H1 (cell line): ENCODE measurements at regions not wholly inside any gene's neighbourhood (a gene's known extent, or its start where the extent isn't known, plus 50 kb on each side); places are given as distances from the start of the nearest gene placed in this dataset.

ENCODE experiments used
- CTCF ChIA-PET: fragments of 300-600 bp; sonication (Branson Sonifier 250); formaldehyde crosslinking; loops from one replicate; lab custom pipeline; 2021; ENCODE audit not compliant: partially characterized antibody; lab: Charles Lee
- POLR2A ChIA-PET: fragments of 300-600 bp; sonication (Branson Sonifier 250); formaldehyde crosslinking; loops from one replicate; lab custom pipeline; 2021; ENCODE audit warnings: inconsistent platforms; ENCODE audit not compliant: partially characterized antibody; lab: Charles Lee
- DNase-seq, 2 experiments: peaks; one replicate each; pipeline versions ENCODE4 v3.0.0 to v3.0.0-alpha.2; 2010 to 2022; ENCODE audit warnings: low spot score in 2 of 2, low read depth in 1 of 2, mixed read lengths in 1 of 2
- FAIRE-seq: peaks from 2 replicates; lab custom pipeline; 2011; peaks lifted over from hg19 to GRCh38; lab: Jason Lieb, UNC
- H2AFZ ChIP-seq: 2 replicates; pipeline ENCODE4 v1.8.1; 2012; ENCODE audit warnings: low read length, inconsistent platforms
- H2AK5ac ChIP-seq: 2 replicates; pipeline ENCODE4 v1.6.1; 2013; ENCODE audit warnings: low read depth, low read length
- H2BK120ac ChIP-seq: replicated peaks from 2 replicates; pipeline ENCODE3; 2013; ENCODE audit warnings: low read depth, low read length, inconsistent platforms
- H2BK12ac ChIP-seq: 2 replicates; pipeline ENCODE4 v1.6.1; 2013; ENCODE audit warnings: low read depth, low read length
- H2BK15ac ChIP-seq: 2 replicates; pipeline ENCODE4 v1.6.1; 2013; ENCODE audit warnings: low read length
- H2BK20ac ChIP-seq: 2 replicates; pipeline ENCODE4 v1.6.1; 2013; ENCODE audit warnings: low read length
- H2BK5ac ChIP-seq: 2 replicates; pipeline ENCODE4 v1.6.1; 2013; ENCODE audit warnings: low read depth, low read length
- H3K14ac ChIP-seq: 2 replicates; pipeline ENCODE4 v1.6.1; 2013; ENCODE audit warnings: inconsistent platforms; ENCODE audit not compliant: insufficient read length
- H3K18ac ChIP-seq: 2 replicates; pipeline ENCODE4 v1.6.1; 2013; ENCODE audit warnings: low read length; ENCODE audit errors: extremely low read depth
- H3K23ac ChIP-seq: 2 replicates; pipeline ENCODE4 v1.6.1; 2013; ENCODE audit warnings: inconsistent platforms; ENCODE audit not compliant: insufficient read length
- H3K23me2 ChIP-seq: 2 replicates; pipeline ENCODE4 v1.6.1; 2013; ENCODE audit warnings: low read depth, low read length
- H3K27ac ChIP-seq: 2 replicates; pipeline ENCODE4 v1.6.1; 2011; ENCODE audit warnings: low read depth, low read length, inconsistent platforms
- H3K27me3 ChIP-seq, 4 experiments: replicated peaks in 1 of 4; 1 replicate in 1 of 4; 2 replicates in 3 of 4; pipeline versions ENCODE4 v1.6.1 to v1.8.1; 2011 to 2013; ENCODE audit warnings: low read length in 3 of 4, mild to moderate bottlenecking in 3 of 4, inconsistent platforms in 2 of 4, mixed read lengths in 2 of 4, moderate library complexity in 1 of 4; ENCODE audit not compliant: control insufficient read depth in 3 of 4, insufficient read depth in 3 of 4; ENCODE audit errors: extremely low read depth in 1 of 4
- H3K36me3 ChIP-seq, 4 experiments: 2 replicates each; pipeline versions ENCODE4 v1.6.1 to v1.8.1; 2011 to 2013; ENCODE audit warnings: mild to moderate bottlenecking in 4 of 4, low read length in 3 of 4, moderate library complexity in 2 of 4, control low read depth in 1 of 4, inconsistent platforms in 1 of 4; ENCODE audit not compliant: insufficient read depth in 4 of 4, control insufficient read depth in 2 of 4
- H3K4ac ChIP-seq: replicated peaks from 2 replicates; pipeline ENCODE3; 2013; ENCODE audit warnings: low read length, low read depth, mixed read lengths, inconsistent platforms; ENCODE audit not compliant: insufficient read length
- H3K4me1 ChIP-seq, 4 experiments: replicated peaks in 1 of 4; 1 replicate in 1 of 4; 2 replicates in 3 of 4; pipeline versions ENCODE4 v1.6.1 to v1.8.1; 2011 to 2013; ENCODE audit warnings: low read length in 3 of 4, inconsistent platforms in 2 of 4, mixed read lengths in 1 of 4; ENCODE audit not compliant: insufficient read depth in 4 of 4, control insufficient read depth in 3 of 4
- H3K4me2 ChIP-seq, 2 experiments: 2 replicates each; pipeline versions ENCODE4 v1.6.1 to v1.8.1; 2011 to 2013; ENCODE audit warnings: low read depth in 2 of 2, low read length in 2 of 2, control low read depth in 1 of 2, inconsistent platforms in 1 of 2, mild to moderate bottlenecking in 1 of 2; ENCODE audit not compliant: insufficient read depth in 1 of 2
- H3K4me3 ChIP-seq, 4 experiments: fragments of 200-600, 300-600 bp in 1 of 4; sonication (generic), shearing (Covaris generic), sonication (Bioruptor Twin) in 1 of 4; 2 replicates each; pipeline versions ENCODE4 v1.5.1 to v1.8.1; 2011 to 2016; ENCODE audit warnings: low read length in 4 of 4, low read depth in 3 of 4, control low read depth in 2 of 4, inconsistent platforms in 2 of 4, mild to moderate bottlenecking in 2 of 4, mixed read lengths in 1 of 4, moderate library complexity in 1 of 4; ENCODE audit not compliant: insufficient read depth in 2 of 4; ENCODE audit errors: extremely low read depth in 1 of 4
- H3K56ac ChIP-seq: replicated peaks from 2 replicates; pipeline ENCODE3; 2013; ENCODE audit warnings: low read depth, mild to moderate bottlenecking, mixed read lengths, low read length, inconsistent platforms; ENCODE audit not compliant: insufficient read length
- H3K79me1 ChIP-seq: 2 replicates; pipeline ENCODE4 v1.6.1; 2013; ENCODE audit warnings: low read depth, low read length, control low read depth
- H3K79me2 ChIP-seq, 2 experiments: 2 replicates each; pipeline versions ENCODE4 v1.6.1 to v1.8.1; 2012 to 2013; ENCODE audit warnings: low read length in 2 of 2, mild to moderate bottlenecking in 2 of 2, inconsistent platforms in 1 of 2; ENCODE audit not compliant: insufficient read depth in 2 of 2, control insufficient read depth in 1 of 2
- H3K9ac ChIP-seq, 4 experiments: replicated peaks in 1 of 4; 1 replicate in 1 of 4; 2 replicates in 3 of 4; pipeline versions ENCODE4 v1.6.1 to v1.8.1; 2011 to 2013; ENCODE audit warnings: low read depth in 3 of 4, low read length in 3 of 4, control low read depth in 2 of 4, mild to moderate bottlenecking in 2 of 4, moderate library complexity in 2 of 4, inconsistent platforms in 1 of 4; ENCODE audit errors: extremely low read depth in 1 of 4
- H3K9me3 ChIP-seq, 2 experiments: 2 replicates each; pipeline versions ENCODE4 v1.6.1 to v1.8.1; 2012 to 2013; ENCODE audit warnings: mild to moderate bottlenecking in 2 of 2, moderate library complexity in 2 of 2, control low read depth in 1 of 2, inconsistent platforms in 1 of 2, low read depth in 1 of 2, low read length in 1 of 2, mixed read lengths in 1 of 2; ENCODE audit not compliant: insufficient read depth in 2 of 2
- H4K20me1 ChIP-seq, 2 experiments: replicated peaks in 1 of 2; 2 replicates each; pipeline versions ENCODE3 to v1.8.1; 2011 to 2013; ENCODE audit warnings: inconsistent platforms in 2 of 2, low read length in 2 of 2, mild to moderate bottlenecking in 1 of 2; ENCODE audit not compliant: insufficient read depth in 2 of 2, control insufficient read depth in 1 of 2
- H4K5ac ChIP-seq: 2 replicates; pipeline ENCODE4 v1.6.1; 2013; ENCODE audit warnings: low read length, low read depth, mixed read lengths, inconsistent platforms; ENCODE audit not compliant: insufficient read length
- H4K8ac ChIP-seq: 2 replicates; pipeline ENCODE4 v1.8.0; 2013; ENCODE audit warnings: mild to moderate bottlenecking, moderate library complexity, low read length, inconsistent platforms; ENCODE audit not compliant: insufficient read depth; ENCODE audit errors: extremely low read depth
- H4K91ac ChIP-seq: replicated peaks from 2 replicates; pipeline ENCODE3; 2013; ENCODE audit warnings: low read length, mixed read lengths, inconsistent platforms; ENCODE audit not compliant: insufficient read length
- CBX5 ChIP-seq: fragments of 300-800, 300-1000 bp; sonication (generic); IDR thresholded peaks from 2 replicates; pipeline ENCODE4 v1.7.1; 2016; ENCODE audit warnings: antibody characterized with exemption, low read length, low read depth
- CREB1 ChIP-seq: IDR thresholded peaks from 2 replicates; pipeline ENCODE4 v1.6.1; 2012; ENCODE audit warnings: inconsistent platforms
- CTBP2 ChIP-seq: IDR thresholded peaks from 2 replicates; pipeline ENCODE4 v1.7.0; 2011; ENCODE audit warnings: borderline replicate concordance, mild to moderate bottlenecking, moderate library complexity, mixed read lengths, low read length; ENCODE audit not compliant: insufficient read depth, insufficient read length
- EZH2 ChIP-seq: fragments of 200-600 bp; sonication (generic); IDR thresholded peaks from 2 replicates; pipeline ENCODE4 v1.7.1; 2012; ENCODE audit warnings: low read depth, mild to moderate bottlenecking, moderate library complexity, low read length, inconsistent platforms; ENCODE audit not compliant: severe bottlenecking
- JUN ChIP-seq: IDR thresholded peaks from 2 replicates; pipeline ENCODE4 v1.6.1; 2011; ENCODE audit warnings: low read depth, mild to moderate bottlenecking, improper control_type of control experiment, low read length
- KDM1A ChIP-seq: fragments of 200-600, 300-600 bp; sonication (generic); IDR thresholded peaks from 2 replicates; pipeline ENCODE4 v1.7.1; 2016; ENCODE audit warnings: mild to moderate bottlenecking, low read length, borderline replicate concordance
- POLR2AphosphoS5 ChIP-seq: IDR thresholded peaks from 2 replicates; pipeline ENCODE4 v1.6.1; 2011; ENCODE audit warnings: low read depth, low read length
- POU5F1 ChIP-seq: IDR thresholded peaks from 2 replicates; pipeline ENCODE4 v1.6.1; 2011; ENCODE audit warnings: low read depth, mild to moderate bottlenecking, low read length, moderate library complexity
- RBBP5 ChIP-seq: IDR thresholded peaks from 2 replicates; pipeline ENCODE4 v1.7.1; 2012; ENCODE audit warnings: low read depth, mild to moderate bottlenecking, inconsistent platforms, low read length, moderate library complexity, borderline replicate concordance
- RFX5 ChIP-seq: IDR thresholded peaks from 2 replicates; pipeline ENCODE4 v1.6.1; 2011; ENCODE audit warnings: low read depth, low read length, improper control_type of control experiment, borderline replicate concordance
- RXRA ChIP-seq: IDR thresholded peaks from 2 replicates; pipeline ENCODE4 v1.6.1; 2011; ENCODE audit warnings: low read depth, mild to moderate bottlenecking, low read length, moderate library complexity; ENCODE audit not compliant: insufficient read depth
- TAF7 ChIP-seq: optimal IDR thresholded peaks from 2 replicates; pipeline ENCODE3; 2011; ENCODE audit warnings: low read depth, mild to moderate bottlenecking, inconsistent platforms, low read length, moderate library complexity, borderline replicate concordance
- TCF12 ChIP-seq: IDR thresholded peaks from 2 replicates; pipeline ENCODE4 v1.6.1; 2011; ENCODE audit warnings: low read depth, mild to moderate bottlenecking, low read length
- TEAD4 ChIP-seq: IDR thresholded peaks from 2 replicates; pipeline ENCODE4 v1.6.1; 2012; ENCODE audit warnings: low read depth, low read length, inconsistent platforms, mixed read lengths
- WGBS, 2 experiments: shearing (Covaris generic) in 1 of 2; methylation state at CpG; one replicate each; pipeline versions ENCODE4 v1.1.6 to v1.1.7; 2013 to 2015; ENCODE audit warnings: low lambda C conversion rate in 2 of 2, mixed read lengths in 2 of 2, inconsistent platforms in 1 of 2, low coverage in 1 of 2, missing lambda C conversion rate in 1 of 2; ENCODE audit not compliant: insufficient replicate concordance in 2 of 2, insufficient coverage in 1 of 2, insufficient read length in 1 of 2; ENCODE audit errors: extremely low coverage in 1 of 2, missing lambda C conversion rate in 1 of 2; 5-methylcytosine and 5-hydroxymethylcytosine counted together
- TF ChIP-seq, protein P1 (sequence below): IDR thresholded peaks from 2 replicates; pipeline ENCODE4 v1.6.1; 2011; ENCODE audit warnings: low read depth, mild to moderate bottlenecking, low read length; ENCODE audit not compliant: insufficient read depth

- Histone ChIP-seq H2BK5ac (no peak overlapping the region), H3K23ac (no peak overlapping the region), H2BK12ac (no peak overlapping the region), H3K14ac (no peak overlapping the region), H3K4ac (no peak overlapping the region), H3K23me2 (peaks cover 1% of the 10 kb centered on the region; the same call in 1 of the 2 replicates), H3K9me3 (no peaks in the 10 kb centered on the region), H3K27me3 (no peaks in the 10 kb centered on the region), H3K79me1 (no peaks in the 10 kb centered on the region), H3K4me2 (no peak overlapping the region), H4K5ac (no peak overlapping the region), H2BK15ac (no peak overlapping the region), H3K79me2 (no peaks in the 10 kb centered on the region), H4K91ac (no peak overlapping the region), H2AFZ (no peak overlapping the region), H3K4me1 (peaks cover 5 to 14% (median 8%) of the 10 kb centered on the region in 4 experiments; a peak in 5 of 7 replicates), H4K8ac (no peak overlapping the region; the same call in 1 of the 2 replicates), H3K9ac (no peak overlapping the region), H3K4me3 (no peak overlapping the region), H3K56ac (no peak overlapping the region), H3K27ac (no peak overlapping the region), H2BK20ac (no peak overlapping the region), H2BK120ac (no peak overlapping the region), H3K36me3 (no peaks in the 10 kb centered on the region), H3K18ac (no peak overlapping the region), H2AK5ac (no peak overlapping the region), H4K20me1 (no peaks in the 10 kb centered on the region)
- DNase-seq (peak in 1 of 2 experiments; percentile 23), FAIRE-seq (no peak)
- ChIA-PET CTCF (interaction anchor here (0.9 kb wide), 1 partner anchor 10 kb away, joined by 3 read pairs; no protein-coding TSS in a partner anchor), POLR2A (no interaction called here)
- 96% methylated on average over 9 of the region's 9 CpGs; no CpG with 5 or more reads in 1 of the 2 experiments for WGBS, 2 experiments
- TF ChIP-seq CTBP2: no peak
- TF ChIP-seq TAF7: no peak
- TF ChIP-seq EZH2: no peak
- TF ChIP-seq RFX5: no peak
- TF ChIP-seq POLR2AphosphoS5: no peak
- no peak for TF ChIP-seq POU5F1
- no peak for TF ChIP-seq CBX5
- no peak for TF ChIP-seq RXRA
- TF ChIP-seq, protein P1, sequence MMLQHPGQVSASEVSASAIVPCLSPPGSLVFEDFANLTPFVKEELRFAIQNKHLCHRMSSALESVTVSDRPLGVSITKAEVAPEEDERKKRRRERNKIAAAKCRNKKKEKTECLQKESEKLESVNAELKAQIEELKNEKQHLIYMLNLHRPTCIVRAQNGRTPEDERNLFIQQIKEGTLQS: no peak
- TF ChIP-seq CREB1: no peak
- TF ChIP-seq KDM1A: no peak
- TF ChIP-seq TCF12: no peak
- TF ChIP-seq JUN: no peak
- no peak for TF ChIP-seq TEAD4
- TF ChIP-seq RBBP5: no peak
Observed at GRCh38 chr13:32849369-32849768, 166.9 kb upstream of the KL start.
